ENCODE measurements at regions not wholly inside any gene's neighbourhood (a gene's known extent, or its start where the extent isn't known, plus 50 kb on each side); places are given as distances from the start of the nearest gene placed in this dataset.

- no peak for ATAC-seq
- no peaks in the 10 kb centered on the region for H3K4me1 Mint-ChIP-seq
These were observed 1330.8 kb upstream of the MIR17HG start for GRCh38 chr13:90016688-90017087.

GRCh38 chr13:90020536-90021070 is 1326.9 kb upstream of the MIR17HG start:
- intact Hi-C loops (cut with micrococcal nuclease) = no loop called here
- 68% methylated on average over 2 of the region's 3 CpGs for WGBS (ENCODE audit: insufficient coverage)

More at GRCh38 chr13:90016688-90017087, 1330.8 kb upstream of the MIR17HG start:
- H3K27ac ChIP-seq (ENCODE audit: low read length) = no peak overlapping the region
- Mint-ChIP-seq H3K36me3 (no peaks in the 10 kb centered on the region), H3K9me3 (peaks cover 5 to 28% of the 10 kb centered on the region in 2 donors), H3K27ac (no peak overlapping the region), H3K4me3 (no peak overlapping the region), H3K27me3 (ENCODE audit: low read depth in 2 of 2) (no peaks in the 10 kb centered on the region)
- no peaks in the 10 kb centered on the region for H3K36me3 ChIP-seq (ENCODE audit: control insufficient read depth, insufficient read depth, low read length)
- H3K4me1 ChIP-seq (ENCODE audit: control insufficient read depth, insufficient read depth, low read length) = no peaks in the 10 kb centered on the region
- intact Hi-C loops (cut with micrococcal nuclease) = no loop called here
- H3K27me3 ChIP-seq (ENCODE audit: control insufficient read depth, insufficient read depth, low read length) = no peaks in the 10 kb centered on the region
- WGBS (ENCODE audit: insufficient coverage) = 77% methylated on average over 1 of the region's 1 CpG
- H3K9me3 ChIP-seq (ENCODE audit: control insufficient read depth, insufficient read depth, low read length) = peaks cover 3% of the 10 kb centered on the region
- H3K4me3 ChIP-seq (ENCODE audit: low read length) = no peak overlapping the region
- TF ChIP-seq CTCF (IDR thresholded peaks at IDR 0.05) = no peak
- DNase-seq = no peak

GRCh38 chr13:90027409-90027808 is 1320.1 kb upstream of the MIR17HG start:
- H3K4me1 ChIP-seq (ENCODE audit: control insufficient read depth, insufficient read depth, low read length) = no peaks in the 10 kb centered on the region
- H3K36me3 Mint-ChIP-seq = peaks cover 17% of the 10 kb centered on the region
- no peaks in the 10 kb centered on the region for H3K4me1 Mint-ChIP-seq
- no peak overlapping the region for H3K4me3 ChIP-seq (ENCODE audit: low read length)
- H3K4me3 Mint-ChIP-seq = no peak overlapping the region
- H3K9me3 ChIP-seq (ENCODE audit: control insufficient read depth, insufficient read depth, low read length) = peaks cover 15% of the 10 kb centered on the region
- no peaks in the 10 kb centered on the region for H3K36me3 ChIP-seq (ENCODE audit: control insufficient read depth, insufficient read depth, low read length)
- intact Hi-C loops (cut with micrococcal nuclease) = no loop called here
- H3K27me3 ChIP-seq (ENCODE audit: control insufficient read depth, insufficient read depth, low read length) = no peaks in the 10 kb centered on the region
- no peak for TF ChIP-seq CTCF (IDR thresholded peaks at IDR 0.05)
- no peak overlapping the region for H3K27ac ChIP-seq (ENCODE audit: low read length)
- no peak for DNase-seq
- H3K27ac Mint-ChIP-seq = no peak overlapping the region
- no peak for ATAC-seq
- no peaks in the 10 kb centered on the region for H3K27me3 Mint-ChIP-seq (ENCODE audit: low read depth in 2 of 2)
- peaks cover 9 to 17% of the 10 kb centered on the region in 2 donors for H3K9me3 Mint-ChIP-seq

More at GRCh38 chr13:90020536-90021070, 1326.9 kb upstream of the MIR17HG start:
- Mint-ChIP-seq H3K27me3 (ENCODE audit: low read depth in 2 of 2) (no peaks in the 10 kb centered on the region), H3K9me3 (peaks cover under 1 to 17% of the 10 kb centered on the region in 2 donors), H3K27ac (no peak overlapping the region), H3K36me3 (no peaks in the 10 kb centered on the region), H3K4me1 (no peaks in the 10 kb centered on the region), H3K4me3 (no peak overlapping the region)
- Histone ChIP-seq H3K4me3 (ENCODE audit: low read length) (no peak overlapping the region), H3K4me1 (ENCODE audit: control insufficient read depth, insufficient read depth, low read length) (no peaks in the 10 kb centered on the region), H3K36me3 (ENCODE audit: control insufficient read depth, insufficient read depth, low read length) (no peaks in the 10 kb centered on the region), H3K9me3 (ENCODE audit: control insufficient read depth, insufficient read depth, low read length) (peaks cover 3% of the 10 kb centered on the region), H3K27ac (ENCODE audit: low read length) (no peak overlapping the region), H3K27me3 (ENCODE audit: control insufficient read depth, insufficient read depth, low read length) (no peaks in the 10 kb centered on the region)
- TF ChIP-seq CTCF (IDR thresholded peaks at IDR 0.05) = no peak
- DNase-seq (no peak), ATAC-seq (no peak)

- ATAC-seq (no peak), DNase-seq (no peak)
- peaks cover 4 to 16% of the 10 kb centered on the region in 2 donors for H3K9me3 Mint-ChIP-seq
- no peaks in the 10 kb centered on the region for H3K4me1 Mint-ChIP-seq
- no peak overlapping the region for H3K27ac Mint-ChIP-seq
- Histone ChIP-seq H3K36me3 (ENCODE audit: control insufficient read depth, insufficient read depth, low read length) (no peaks in the 10 kb centered on the region), H3K9me3 (ENCODE audit: control insufficient read depth, insufficient read depth, low read length) (peaks cover 20% of the 10 kb centered on the region), H3K4me1 (ENCODE audit: control insufficient read depth, insufficient read depth, low read length) (no peaks in the 10 kb centered on the region), H3K4me3 (ENCODE audit: low read length) (no peak overlapping the region), H3K27ac (ENCODE audit: low read length) (no peak overlapping the region), H3K27me3 (ENCODE audit: control insufficient read depth, insufficient read depth, low read length) (no peaks in the 10 kb centered on the region)
- intact Hi-C loops (cut with micrococcal nuclease) = no loop called here
- 83% methylated on average over 5 of the region's 5 CpGs for WGBS (ENCODE audit: insufficient coverage)
- no peak for TF ChIP-seq CTCF (IDR thresholded peaks at IDR 0.05)
- H3K36me3 Mint-ChIP-seq = peaks cover 6% of the 10 kb centered on the region
- H3K4me3 Mint-ChIP-seq = no peak overlapping the region
- no peaks in the 10 kb centered on the region for H3K27me3 Mint-ChIP-seq (ENCODE audit: low read depth in 2 of 2)
These were observed 1315.2 kb upstream of the MIR17HG start for GRCh38 chr13:90032313-90032712.
